Testis (tissue), 2 donors: ENCODE measurements at regions not wholly inside any gene's neighbourhood (a gene's known extent, or its start where the extent isn't known, plus 50 kb on each side); places are given as distances from the start of the nearest gene placed in this dataset.

Experiments used
- DNase-seq: peaks from one replicate; pipeline ENCODE4 v3.0.0-alpha.2; 2019
- H3K27ac ChIP-seq, 2 donors: fragments of 200-600 bp; sonication (generic); one replicate each; pipeline ENCODE4 v1.5.1; 2019
- H3K27me3 ChIP-seq: fragments of 200-600 bp; sonication (generic); one replicate; pipeline ENCODE4 v1.5.1; 2019
- H3K36me3 ChIP-seq: fragments of 200-600 bp; sonication (generic); one replicate; pipeline ENCODE4 v1.5.1; 2017; ENCODE audit warnings: low read depth; ENCODE audit errors: missing control alignments
- H3K4me1 ChIP-seq: fragments of 200-600 bp; sonication (generic); one replicate; pipeline ENCODE4 v1.5.1; 2019
- H3K4me3 ChIP-seq, 2 donors: fragments of 200-600 bp; sonication (generic); one replicate each; pipeline ENCODE4 v1.5.1; 2017 to 2019
- H3K9me3 ChIP-seq: fragments of 200-600 bp; sonication (generic); one replicate; pipeline ENCODE4 v1.5.1; 2017
- CTCF ChIP-seq, 3 experiments: fragments of 450-650 bp in 2 of 3; fragments of 200-600 bp in 1 of 3; sonication (generic) in 1 of 3; IDR thresholded peaks; one replicate each; pipeline ENCODE4 v1.5.1; 2016 to 2019; ENCODE audit warnings: antibody characterized with exemption in 3 of 3, mild to moderate bottlenecking in 2 of 3, moderate library complexity in 1 of 3
- POLR2A ChIP-seq: fragments of 450-650 bp; IDR thresholded peaks from one replicate; pipeline ENCODE4 v1.6.1; 2017; ENCODE audit warnings: antibody characterized with exemption, mild to moderate bottlenecking, moderate library complexity
- WGBS, 2 donors: methylation state at CpG; one replicate each; pipeline ENCODE4 v1.1.5; 2018; 5-methylcytosine and 5-hydroxymethylcytosine counted together
- intact Hi-C: fragments of 100-400 bp; cut with DNase I; formaldehyde crosslinking; loops from one replicate; pipeline ENCODE4 v1.15.1; 2023; ENCODE audit warnings: low total_unique reads

- intact Hi-C loops, result no loop called here
- Histone ChIP-seq H3K36me3 (no peaks in the 10 kb centered on the region), H3K4me1 (no peaks in the 10 kb centered on the region), H3K27ac (no peak overlapping the region), H3K9me3 (no peaks in the 10 kb centered on the region), H3K4me3 (no peak overlapping the region), H3K27me3 (no peaks in the 10 kb centered on the region)
- DNase-seq, result no peak
- whole genome bisulfite sequencing, 2 donors, result 94 to 95% methylated on average over 3 of the region's 3 CpGs
- TF ChIP-seq POLR2A, result no peak
- TF ChIP-seq CTCF (IDR thresholded peaks at IDR 0.05), result no peak
Observed at GRCh38 chr16:73565925-73566324, 518.0 kb upstream of the ZFHX3 start.

GRCh38 chr16:73565263-73565662 is 517.3 kb upstream of the ZFHX3 start:
- H3K4me3 ChIP-seq, result no peak overlapping the region
- no peaks in the 10 kb centered on the region for H3K9me3 ChIP-seq
- intact Hi-C loops, result no loop called here
- TF ChIP-seq CTCF (IDR thresholded peaks at IDR 0.05) (no peak), POLR2A (no peak)
- H3K4me1 ChIP-seq, result no peaks in the 10 kb centered on the region
- no peaks in the 10 kb centered on the region for H3K27me3 ChIP-seq
- H3K27ac ChIP-seq, result no peak overlapping the region
- no peaks in the 10 kb centered on the region for H3K36me3 ChIP-seq
- DNase-seq, result no peak
- 72 to 75% methylated on average over 7 of the region's 7 CpGs for whole genome bisulfite sequencing, 2 donors

- no peak for DNase-seq
- TF ChIP-seq CTCF (IDR thresholded peaks at IDR 0.05) (no peak), POLR2A (no peak)
- Histone ChIP-seq H3K36me3 (no peaks in the 10 kb centered on the region), H3K4me1 (no peaks in the 10 kb centered on the region), H3K27ac (no peak overlapping the region), H3K9me3 (no peaks in the 10 kb centered on the region), H3K27me3 (no peaks in the 10 kb centered on the region), H3K4me3 (no peak overlapping the region)
- WGBS, 2 donors, result 87 to 94% methylated on average over 3 of the region's 3 CpGs
- intact Hi-C loops, result no loop called here
Observed at GRCh38 chr16:73563709-73564108, 515.8 kb upstream of the ZFHX3 start.

GRCh38 chr16:73560497-73560896 is 512.6 kb upstream of the ZFHX3 start:
- intact Hi-C loops, result no loop called here
- Histone ChIP-seq H3K36me3 (no peaks in the 10 kb centered on the region), H3K4me1 (no peaks in the 10 kb centered on the region), H3K27ac (no peak overlapping the region), H3K4me3 (no peak overlapping the region), H3K27me3 (no peaks in the 10 kb centered on the region), H3K9me3 (no peaks in the 10 kb centered on the region)
- DNase-seq, result no peak
- WGBS, 2 donors, result 72 to 74% methylated on average over 7 of the region's 7 CpGs
- TF ChIP-seq POLR2A, result no peak
- no peak for TF ChIP-seq CTCF (IDR thresholded peaks at IDR 0.05)

- no peak for TF ChIP-seq CTCF (IDR thresholded peaks at IDR 0.05)
- TF ChIP-seq POLR2A, result no peak
- DNase-seq, result no peak
- Histone ChIP-seq H3K4me1 (no peaks in the 10 kb centered on the region), H3K27me3 (no peaks in the 10 kb centered on the region), H3K27ac (no peak overlapping the region), H3K4me3 (no peak overlapping the region), H3K36me3 (no peaks in the 10 kb centered on the region), H3K9me3 (no peaks in the 10 kb centered on the region)
- WGBS, 2 donors, result 87 to 95% methylated on average over 7 of the region's 7 CpGs
- intact Hi-C loops, result no loop called here
Observed at GRCh38 chr16:73558219-73558618, 510.3 kb upstream of the ZFHX3 start.
